LNCaP clone FGC (cell line): ENCODE measurements at regions not wholly inside any gene's neighbourhood (a gene's known extent, or its start where the extent isn't known, plus 50 kb on each side); places are given as distances from the start of the nearest gene placed in this dataset.
"Not testable (repeated sequence)": the region's sequence is repeated elsewhere in the genome, so short reads cannot be mapped to it uniquely, and the experiment has no call there.

ENCODE experiments used
- DNase-seq: peaks from one replicate; pipeline ENCODE4 v3.0.0-alpha.2; 2011; ENCODE audit warnings: low read depth
- H3K4me3 ChIP-seq: 2 replicates; pipeline ENCODE4 v1.5.1; 2011; ENCODE audit warnings: mild to moderate bottlenecking, low read depth, low read length, control low read depth
- CTCF ChIP-seq: IDR thresholded peaks from 2 replicates; pipeline ENCODE4 v1.5.1; 2012; ENCODE audit warnings: mild to moderate bottlenecking; ENCODE audit not compliant: control insufficient read depth, insufficient read depth; ENCODE audit errors: extremely low read depth

- no peak for DNase-seq
These were observed 256.2 kb downstream of the TAFA4 start for GRCh38 chr3:68676136-68676535.

GRCh38 chr3:68667346-68667745 lies 265.0 kb downstream of the TAFA4 start:
- TF ChIP-seq CTCF: no peak
- DNase-seq: no peak
- no peak overlapping the region for H3K4me3 ChIP-seq

More at GRCh38 chr3:68676136-68676535, 256.2 kb downstream of the TAFA4 start:
- H3K4me3 ChIP-seq: no peak overlapping the region
- no peak for TF ChIP-seq CTCF

- no peak for DNase-seq
- no peak overlapping the region for H3K4me3 ChIP-seq
- TF ChIP-seq CTCF: no peak
These were observed 265.8 kb downstream of the TAFA4 start for GRCh38 chr3:68666429-68667136.

GRCh38 chr3:68664276-68664675 lies 268.1 kb downstream of the TAFA4 start:
- no peak for TF ChIP-seq CTCF
- no peak overlapping the region for H3K4me3 ChIP-seq
- no peak for DNase-seq

- H3K4me3 ChIP-seq: no peak overlapping the region
- no peak for TF ChIP-seq CTCF
- no peak for DNase-seq
These were observed 270.2 kb downstream of the TAFA4 start for GRCh38 chr3:68662176-68662575.

GRCh38 chr3:68650657-68651056 lies 281.7 kb downstream of the TAFA4 start:
- DNase-seq, H3K4me3 ChIP-seq: not testable (repeated sequence)

GRCh38 chr3:68648494-68648893 lies 283.9 kb downstream of the TAFA4 start:
- no peak overlapping the region for H3K4me3 ChIP-seq
- DNase-seq: no peak
- no peak for TF ChIP-seq CTCF
